H1 (cell line): ENCODE measurements at regions not wholly inside any gene's neighbourhood (a gene's known extent, or its start where the extent isn't known, plus 50 kb on each side); places are given as distances from the start of the nearest gene placed in this dataset.

Experiments
- CTCF ChIA-PET: fragments of 300-600 bp; sonication (Branson Sonifier 250); formaldehyde crosslinking; loops from one replicate; lab custom pipeline; 2021; ENCODE audit not compliant: partially characterized antibody; lab: Charles Lee
- POLR2A ChIA-PET: fragments of 300-600 bp; sonication (Branson Sonifier 250); formaldehyde crosslinking; loops from one replicate; lab custom pipeline; 2021; ENCODE audit warnings: inconsistent platforms; ENCODE audit not compliant: partially characterized antibody; lab: Charles Lee
- DNase-seq, 2 experiments: peaks; one replicate each; pipeline versions ENCODE4 v3.0.0 to v3.0.0-alpha.2; 2010 to 2022; ENCODE audit warnings: low spot score in 2 of 2, low read depth in 1 of 2, mixed read lengths in 1 of 2
- FAIRE-seq: peaks from 2 replicates; lab custom pipeline; 2011; peaks lifted over from hg19 to GRCh38; lab: Jason Lieb, UNC
- H2AFZ ChIP-seq: 2 replicates; pipeline ENCODE4 v1.8.1; 2012; ENCODE audit warnings: low read length, inconsistent platforms
- H2AK5ac ChIP-seq: 2 replicates; pipeline ENCODE4 v1.6.1; 2013; ENCODE audit warnings: low read depth, low read length
- H2BK120ac ChIP-seq: replicated peaks from 2 replicates; pipeline ENCODE3; 2013; ENCODE audit warnings: low read depth, low read length, inconsistent platforms
- H2BK12ac ChIP-seq: 2 replicates; pipeline ENCODE4 v1.6.1; 2013; ENCODE audit warnings: low read depth, low read length
- H2BK15ac ChIP-seq: 2 replicates; pipeline ENCODE4 v1.6.1; 2013; ENCODE audit warnings: low read length
- H2BK20ac ChIP-seq: 2 replicates; pipeline ENCODE4 v1.6.1; 2013; ENCODE audit warnings: low read length
- H2BK5ac ChIP-seq: 2 replicates; pipeline ENCODE4 v1.6.1; 2013; ENCODE audit warnings: low read depth, low read length
- H3K14ac ChIP-seq: 2 replicates; pipeline ENCODE4 v1.6.1; 2013; ENCODE audit warnings: inconsistent platforms; ENCODE audit not compliant: insufficient read length
- H3K18ac ChIP-seq: 2 replicates; pipeline ENCODE4 v1.6.1; 2013; ENCODE audit warnings: low read length; ENCODE audit errors: extremely low read depth
- H3K23ac ChIP-seq: 2 replicates; pipeline ENCODE4 v1.6.1; 2013; ENCODE audit warnings: inconsistent platforms; ENCODE audit not compliant: insufficient read length
- H3K23me2 ChIP-seq: 2 replicates; pipeline ENCODE4 v1.6.1; 2013; ENCODE audit warnings: low read depth, low read length
- H3K27ac ChIP-seq: 2 replicates; pipeline ENCODE4 v1.6.1; 2011; ENCODE audit warnings: low read depth, low read length, inconsistent platforms
- H3K27me3 ChIP-seq, 4 experiments: replicated peaks in 1 of 4; 1 replicate in 1 of 4; 2 replicates in 3 of 4; pipeline versions ENCODE4 v1.6.1 to v1.8.1; 2011 to 2013; ENCODE audit warnings: low read length in 3 of 4, mild to moderate bottlenecking in 3 of 4, inconsistent platforms in 2 of 4, mixed read lengths in 2 of 4, moderate library complexity in 1 of 4; ENCODE audit not compliant: control insufficient read depth in 3 of 4, insufficient read depth in 3 of 4; ENCODE audit errors: extremely low read depth in 1 of 4
- H3K36me3 ChIP-seq, 4 experiments: 2 replicates each; pipeline versions ENCODE4 v1.6.1 to v1.8.1; 2011 to 2013; ENCODE audit warnings: mild to moderate bottlenecking in 4 of 4, low read length in 3 of 4, moderate library complexity in 2 of 4, control low read depth in 1 of 4, inconsistent platforms in 1 of 4; ENCODE audit not compliant: insufficient read depth in 4 of 4, control insufficient read depth in 2 of 4
- H3K4ac ChIP-seq: replicated peaks from 2 replicates; pipeline ENCODE3; 2013; ENCODE audit warnings: low read length, low read depth, mixed read lengths, inconsistent platforms; ENCODE audit not compliant: insufficient read length
- H3K4me1 ChIP-seq, 4 experiments: replicated peaks in 1 of 4; 1 replicate in 1 of 4; 2 replicates in 3 of 4; pipeline versions ENCODE4 v1.6.1 to v1.8.1; 2011 to 2013; ENCODE audit warnings: low read length in 3 of 4, inconsistent platforms in 2 of 4, mixed read lengths in 1 of 4; ENCODE audit not compliant: insufficient read depth in 4 of 4, control insufficient read depth in 3 of 4
- H3K4me2 ChIP-seq, 2 experiments: 2 replicates each; pipeline versions ENCODE4 v1.6.1 to v1.8.1; 2011 to 2013; ENCODE audit warnings: low read depth in 2 of 2, low read length in 2 of 2, control low read depth in 1 of 2, inconsistent platforms in 1 of 2, mild to moderate bottlenecking in 1 of 2; ENCODE audit not compliant: insufficient read depth in 1 of 2
- H3K4me3 ChIP-seq, 4 experiments: fragments of 200-600, 300-600 bp in 1 of 4; sonication (generic), shearing (Covaris generic), sonication (Bioruptor Twin) in 1 of 4; 2 replicates each; pipeline versions ENCODE4 v1.5.1 to v1.8.1; 2011 to 2016; ENCODE audit warnings: low read length in 4 of 4, low read depth in 3 of 4, control low read depth in 2 of 4, inconsistent platforms in 2 of 4, mild to moderate bottlenecking in 2 of 4, mixed read lengths in 1 of 4, moderate library complexity in 1 of 4; ENCODE audit not compliant: insufficient read depth in 2 of 4; ENCODE audit errors: extremely low read depth in 1 of 4
- H3K56ac ChIP-seq: replicated peaks from 2 replicates; pipeline ENCODE3; 2013; ENCODE audit warnings: low read depth, mild to moderate bottlenecking, mixed read lengths, low read length, inconsistent platforms; ENCODE audit not compliant: insufficient read length
- H3K79me1 ChIP-seq: 2 replicates; pipeline ENCODE4 v1.6.1; 2013; ENCODE audit warnings: low read depth, low read length, control low read depth
- H3K79me2 ChIP-seq, 2 experiments: 2 replicates each; pipeline versions ENCODE4 v1.6.1 to v1.8.1; 2012 to 2013; ENCODE audit warnings: low read length in 2 of 2, mild to moderate bottlenecking in 2 of 2, inconsistent platforms in 1 of 2; ENCODE audit not compliant: insufficient read depth in 2 of 2, control insufficient read depth in 1 of 2
- H3K9ac ChIP-seq, 4 experiments: replicated peaks in 1 of 4; 1 replicate in 1 of 4; 2 replicates in 3 of 4; pipeline versions ENCODE4 v1.6.1 to v1.8.1; 2011 to 2013; ENCODE audit warnings: low read depth in 3 of 4, low read length in 3 of 4, control low read depth in 2 of 4, mild to moderate bottlenecking in 2 of 4, moderate library complexity in 2 of 4, inconsistent platforms in 1 of 4; ENCODE audit errors: extremely low read depth in 1 of 4
- H3K9me3 ChIP-seq, 2 experiments: 2 replicates each; pipeline versions ENCODE4 v1.6.1 to v1.8.1; 2012 to 2013; ENCODE audit warnings: mild to moderate bottlenecking in 2 of 2, moderate library complexity in 2 of 2, control low read depth in 1 of 2, inconsistent platforms in 1 of 2, low read depth in 1 of 2, low read length in 1 of 2, mixed read lengths in 1 of 2; ENCODE audit not compliant: insufficient read depth in 2 of 2
- H4K20me1 ChIP-seq, 2 experiments: replicated peaks in 1 of 2; 2 replicates each; pipeline versions ENCODE3 to v1.8.1; 2011 to 2013; ENCODE audit warnings: inconsistent platforms in 2 of 2, low read length in 2 of 2, mild to moderate bottlenecking in 1 of 2; ENCODE audit not compliant: insufficient read depth in 2 of 2, control insufficient read depth in 1 of 2
- H4K5ac ChIP-seq: 2 replicates; pipeline ENCODE4 v1.6.1; 2013; ENCODE audit warnings: low read length, low read depth, mixed read lengths, inconsistent platforms; ENCODE audit not compliant: insufficient read length
- H4K8ac ChIP-seq: 2 replicates; pipeline ENCODE4 v1.8.0; 2013; ENCODE audit warnings: mild to moderate bottlenecking, moderate library complexity, low read length, inconsistent platforms; ENCODE audit not compliant: insufficient read depth; ENCODE audit errors: extremely low read depth
- H4K91ac ChIP-seq: replicated peaks from 2 replicates; pipeline ENCODE3; 2013; ENCODE audit warnings: low read length, mixed read lengths, inconsistent platforms; ENCODE audit not compliant: insufficient read length
- ASH2L ChIP-seq: fragments of 200-600, 300-600 bp; sonication (generic); IDR thresholded peaks from one replicate; pipeline ENCODE4 v1.7.1; 2017; ENCODE audit warnings: low read length
- BRCA1 ChIP-seq: IDR thresholded peaks from 2 replicates; pipeline ENCODE4 v1.6.1; 2012; ENCODE audit warnings: low read depth, low read length, improper control_type of control experiment
- FOSL1 ChIP-seq: IDR thresholded peaks from 2 replicates; pipeline ENCODE4 v1.6.1; 2011; ENCODE audit warnings: mild to moderate bottlenecking, low read depth, low read length, moderate library complexity; ENCODE audit not compliant: insufficient read depth
- KDM1A ChIP-seq: fragments of 200-600, 300-600 bp; sonication (generic); IDR thresholded peaks from 2 replicates; pipeline ENCODE4 v1.7.1; 2016; ENCODE audit warnings: mild to moderate bottlenecking, low read length, borderline replicate concordance
- POLR2AphosphoS5 ChIP-seq: IDR thresholded peaks from 2 replicates; pipeline ENCODE4 v1.6.1; 2011; ENCODE audit warnings: low read depth, low read length
- RAD21 ChIP-seq, 2 experiments: IDR thresholded peaks in 1 of 2; conservative IDR thresholded peaks in 1 of 2; 2 replicates each; pipeline ENCODE4 v1.6.1; 2011; ENCODE audit warnings: low read depth in 2 of 2, low read length in 2 of 2, improper control_type of control experiment in 1 of 2, inconsistent platforms in 1 of 2, mild to moderate bottlenecking in 1 of 2, moderate library complexity in 1 of 2
- TBP ChIP-seq: IDR thresholded peaks from 2 replicates; pipeline ENCODE4 v1.6.1; 2011; ENCODE audit warnings: low read depth, low read length, improper control_type of control experiment
- TCF12 ChIP-seq: IDR thresholded peaks from 2 replicates; pipeline ENCODE4 v1.6.1; 2011; ENCODE audit warnings: low read depth, mild to moderate bottlenecking, low read length
- USF2 ChIP-seq: IDR thresholded peaks from 2 replicates; pipeline ENCODE4 v1.6.1; 2011; ENCODE audit warnings: low read length, improper control_type of control experiment

- no peak overlapping the region for H3K18ac ChIP-seq
- no peak overlapping the region for H2BK20ac ChIP-seq
- H3K56ac ChIP-seq: no peak overlapping the region
- CTCF ChIA-PET: no interaction called here
- DNase-seq (no peak), FAIRE-seq (no peak)
- H3K27ac ChIP-seq: no peak overlapping the region
- no peak for TF ChIP-seq TBP
- no peak for TF ChIP-seq USF2
- TF ChIP-seq TCF12: no peak
- no peak for TF ChIP-seq FOSL1
- no peak for TF ChIP-seq RAD21 (IDR thresholded peaks at IDR 0.05 in 1 of 2, conservative IDR thresholded peaks at IDR 0.05 in 1 of 2; ENCODE audit: low read depth in 2 of 2, low read length in 2 of 2)
- TF ChIP-seq POLR2AphosphoS5: no peak
- TF ChIP-seq ASH2L: no peak
- no peak for TF ChIP-seq KDM1A
- no peak for TF ChIP-seq BRCA1
- peaks cover 0 to 8% of the 10 kb centered on the region in 2 experiments; a peak in 1 of 4 replicates for H3K9me3 ChIP-seq
- no peaks in the 10 kb centered on the region for H3K36me3 ChIP-seq
- no peak overlapping the region for H3K14ac ChIP-seq
- H3K4ac ChIP-seq: no peak overlapping the region
- H3K79me1 ChIP-seq: no peaks in the 10 kb centered on the region
- H3K9ac ChIP-seq: no peak overlapping the region
- H3K4me2 ChIP-seq: no peak overlapping the region
- H3K23me2 ChIP-seq: no peaks in the 10 kb centered on the region
- no peak overlapping the region for H2BK12ac ChIP-seq
- H2BK15ac ChIP-seq: no peak overlapping the region
- H4K8ac ChIP-seq: no peak overlapping the region
- no peak overlapping the region for H2BK120ac ChIP-seq
- H4K20me1 ChIP-seq: no peaks in the 10 kb centered on the region
- H3K4me1 ChIP-seq: no peaks in the 10 kb centered on the region
- no peak overlapping the region for H2AFZ ChIP-seq
- no peak overlapping the region for H2BK5ac ChIP-seq
- H4K5ac ChIP-seq: no peak overlapping the region
- peaks cover 0 to 1% (median 0%) of the 10 kb centered on the region in 4 experiments; a peak in 1 of 7 replicates for H3K27me3 ChIP-seq
- POLR2A ChIA-PET: no interaction called here
- H3K23ac ChIP-seq: no peak overlapping the region
- no peaks in the 10 kb centered on the region for H3K79me2 ChIP-seq
- H3K4me3 ChIP-seq: no peak overlapping the region
- H4K91ac ChIP-seq: no peak overlapping the region
- H2AK5ac ChIP-seq: no peak overlapping the region
Measured at GRCh38 chr6:23154159-23154558, 584.8 kb downstream of the HDGFL1 start.
